SK-N-SH (cell line): ENCODE measurements at regions not wholly inside any gene's neighbourhood (a gene's known extent, or its start where the extent isn't known, plus 50 kb on each side); places are given as distances from the start of the nearest gene placed in this dataset.

Experiments
- CTCF ChIP-seq: fragments of 200-600 bp; sonication (generic); IDR thresholded peaks from 2 replicates; pipeline ENCODE4 v1.6.1; 2017; ENCODE audit warnings: antibody characterized with exemption, mild to moderate bottlenecking, moderate library complexity
- EP300 ChIP-seq, 2 experiments: IDR thresholded peaks; 2 replicates each; pipeline versions ENCODE4 v1.4.0 to v1.6.1; 2012; ENCODE audit warnings: borderline replicate concordance in 1 of 2, low read depth in 1 of 2, low read length in 1 of 2
- GABPA ChIP-seq: IDR thresholded peaks from 2 replicates; pipeline ENCODE4 v1.4.0; 2012; ENCODE audit warnings: low read depth, mild to moderate bottlenecking
- YY1 ChIP-seq: IDR thresholded peaks from 2 replicates; pipeline ENCODE4 v1.4.0; 2012; ENCODE audit warnings: low read depth, mild to moderate bottlenecking
- TF ChIP-seq, protein P1 (sequence below): IDR thresholded peaks from 2 replicates; pipeline ENCODE4 v1.4.0; 2012; ENCODE audit warnings: low read depth

DNA sequence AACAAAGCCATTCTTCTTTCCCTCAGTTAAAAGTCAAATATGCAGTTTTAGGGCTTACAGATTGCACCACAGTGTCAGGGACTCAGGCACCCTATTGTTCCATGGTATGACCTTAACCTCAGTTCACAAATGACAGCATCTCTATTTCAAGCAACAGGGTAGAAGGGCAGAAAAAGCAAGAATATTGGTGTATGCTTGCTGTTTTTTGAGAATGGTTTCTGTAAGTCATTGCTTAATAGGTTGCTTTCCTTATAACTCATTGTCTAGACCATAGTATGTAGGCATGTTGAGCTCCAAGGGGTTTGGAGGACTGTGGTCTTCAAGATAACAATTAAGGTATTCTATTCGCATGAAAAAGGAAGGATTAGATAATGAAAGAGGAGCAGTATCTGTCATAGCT, 183.5 kb upstream of the EDIL3 start:
- TF ChIP-seq CTCF = no peak
- TF ChIP-seq, protein P1, sequence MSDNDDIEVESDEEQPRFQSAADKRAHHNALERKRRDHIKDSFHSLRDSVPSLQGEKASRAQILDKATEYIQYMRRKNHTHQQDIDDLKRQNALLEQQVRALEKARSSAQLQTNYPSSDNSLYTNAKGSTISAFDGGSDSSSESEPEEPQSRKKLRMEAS = no peak
- no peak for TF ChIP-seq YY1
- no peak for TF ChIP-seq EP300 (IDR thresholded peaks at IDR 0.05; ENCODE audit: borderline replicate concordance in 1 of 2, low read depth in 1 of 2, low read length in 1 of 2)
- TF ChIP-seq GABPA = no peak
